SK-N-SH (cell line): ENCODE measurements at regions not wholly inside any gene's neighbourhood (a gene's known extent, or its start where the extent isn't known, plus 50 kb on each side); places are given as distances from the start of the nearest gene placed in this dataset.

Experiments used
- CTCF ChIA-PET: fragments of 300-600, 350-600 bp; formaldehyde crosslinking; extraction: SDS; loops from one replicate; lab custom pipeline; 2021; lab: Yijun Ruan, JAX
- POLR2A ChIA-PET: fragments of 350-600 bp; sonication (Branson Sonifier 250); formaldehyde crosslinking; extraction: SDS; loops from one replicate; lab custom pipeline; 2020; ENCODE audit warnings: antibody characterized with exemption, inconsistent platforms; lab: Yijun Ruan, JAX
- DNase-seq: peaks from one replicate; pipeline ENCODE4 v3.0.0; 2012
- H2AFZ ChIP-seq: fragments of 200-600 bp; sonication (generic); 2 replicates; pipeline ENCODE4 v1.8.1; 2016; ENCODE audit warnings: antibody characterized with exemption, mild to moderate bottlenecking, low read depth
- H3F3A ChIP-seq: fragments of 200-600 bp; sonication (generic); replicated peaks from 2 replicates; pipeline ENCODE3; 2016; ENCODE audit warnings: antibody characterized with exemption, mild to moderate bottlenecking; ENCODE audit not compliant: insufficient read depth
- H3K27ac ChIP-seq, 2 experiments: fragments of 200-500 bp in 1 of 2; fragments of 200-600 bp in 1 of 2; sonication (Bioruptor generic) in 1 of 2; sonication (generic), shearing (Covaris generic) in 1 of 2; 2 replicates each; pipeline versions ENCODE4 v1.5.1 to v1.6.1; 2014 to 2016; ENCODE audit warnings: low read depth in 2 of 2, inconsistent platforms in 1 of 2, low read length in 1 of 2, mild to moderate bottlenecking in 1 of 2, mixed read lengths in 1 of 2
- H3K27me3 ChIP-seq: fragments of 200-600 bp; sonication (generic), shearing (Covaris generic); 2 replicates; pipeline ENCODE4 v1.6.1; 2016; ENCODE audit warnings: mixed run types; ENCODE audit not compliant: insufficient read depth
- H3K36me3 ChIP-seq, 2 experiments: fragments of 200-500 bp in 1 of 2; fragments of 200-600 bp in 1 of 2; sonication (Bioruptor generic) in 1 of 2; sonication (generic) in 1 of 2; replicated peaks in 1 of 2; 2 replicates each; pipeline versions ENCODE3 to v1.5.1; 2014 to 2016; ENCODE audit warnings: low read length in 1 of 2, mild to moderate bottlenecking in 1 of 2; ENCODE audit not compliant: insufficient read depth in 2 of 2, control insufficient read depth in 1 of 2
- H3K4me1 ChIP-seq, 2 experiments: fragments of 200-500 bp in 1 of 2; fragments of 200-600 bp in 1 of 2; sonication (Bioruptor generic) in 1 of 2; sonication (generic), shearing (Covaris generic) in 1 of 2; 2 replicates each; pipeline versions ENCODE4 v1.5.1 to v1.6.1; 2014 to 2016; ENCODE audit warnings: low read depth in 1 of 2, low read length in 1 of 2, mixed run types in 1 of 2; ENCODE audit not compliant: insufficient read depth in 2 of 2, control insufficient read depth in 1 of 2
- H3K4me2 ChIP-seq: fragments of 200-600 bp; sonication (generic), shearing (Covaris generic); 2 replicates; pipeline ENCODE4 v1.6.1; 2017; ENCODE audit warnings: mixed run types
- H3K4me3 ChIP-seq, 2 experiments: fragments of 200-500 bp in 1 of 2; fragments of 200-600 bp in 1 of 2; sonication (Bioruptor generic) in 1 of 2; sonication (generic), shearing (Covaris generic) in 1 of 2; 2 replicates each; pipeline versions ENCODE4 v1.5.1 to v1.8.1; 2014 to 2016; ENCODE audit warnings: low read depth in 2 of 2, inconsistent platforms in 1 of 2, low read length in 1 of 2, mild to moderate bottlenecking in 1 of 2, mixed read lengths in 1 of 2, moderate library complexity in 1 of 2
- H3K79me2 ChIP-seq: fragments of 200-600 bp; sonication (generic); 2 replicates; pipeline ENCODE4 v1.8.1; 2017; ENCODE audit warnings: mild to moderate bottlenecking; ENCODE audit not compliant: insufficient read depth
- H3K9ac ChIP-seq: fragments of 200-600 bp; sonication (generic); 2 replicates; pipeline ENCODE4 v1.6.1; 2017; ENCODE audit warnings: mixed run types
- H3K9me2 ChIP-seq: fragments of 200-600 bp; sonication (generic); 2 replicates; pipeline ENCODE4 v1.6.1; 2017; ENCODE audit warnings: mixed run types
- H3K9me3 ChIP-seq: fragments of 200-600 bp; sonication (generic); 2 replicates; pipeline ENCODE4 v1.6.1; 2017; ENCODE audit warnings: mixed run types, mild to moderate bottlenecking, moderate library complexity
- H4K20me1 ChIP-seq: fragments of 200-600 bp; sonication (generic); 2 replicates; pipeline ENCODE4 v1.6.1; 2017; ENCODE audit warnings: mild to moderate bottlenecking, mixed run types; ENCODE audit not compliant: insufficient read depth
- ELF1 ChIP-seq: IDR thresholded peaks from 2 replicates; pipeline ENCODE4 v1.4.0; 2012
- EZH2phosphoT487 ChIP-seq: fragments of 200-600 bp; sonication (generic); IDR thresholded peaks from 2 replicates; pipeline ENCODE4 v1.6.1; 2017; ENCODE audit warnings: low read depth, mixed run types, mild to moderate bottlenecking, antibody characterized with exemption, moderate library complexity, borderline replicate concordance
- FOSL2 ChIP-seq: IDR thresholded peaks from 2 replicates; pipeline ENCODE4 v1.4.0; 2012; ENCODE audit warnings: low read depth, mild to moderate bottlenecking, moderate library complexity, borderline replicate concordance
- GABPA ChIP-seq: IDR thresholded peaks from 2 replicates; pipeline ENCODE4 v1.4.0; 2012; ENCODE audit warnings: low read depth, mild to moderate bottlenecking
- MXI1 ChIP-seq: IDR thresholded peaks from 2 replicates; pipeline ENCODE4 v1.6.1; 2012; ENCODE audit warnings: mild to moderate bottlenecking, low read depth, low read length, improper control_type of control experiment
- NFIC ChIP-seq: IDR thresholded peaks from 2 replicates; pipeline ENCODE4 v1.4.0; 2012; ENCODE audit warnings: borderline replicate concordance
- NRF1 ChIP-seq: IDR thresholded peaks from 2 replicates; pipeline ENCODE4 v1.6.1; 2012; ENCODE audit warnings: low read depth, mild to moderate bottlenecking, low read length
- POLR2AphosphoS5 ChIP-seq: IDR thresholded peaks from 2 replicates; pipeline ENCODE4 v1.6.1; 2012; ENCODE audit warnings: low read depth, low read length
- RCOR1 ChIP-seq: fragments of 150-350 bp; IDR thresholded peaks from 2 replicates; pipeline ENCODE4 v1.6.1; 2017; ENCODE audit warnings: antibody characterized with exemption, low read length
- REST ChIP-seq: IDR thresholded peaks from 2 replicates; pipeline ENCODE4 v1.6.1; 2012; ENCODE audit warnings: mild to moderate bottlenecking, low read depth, low read length, moderate library complexity
- RXRA ChIP-seq: IDR thresholded peaks from 2 replicates; pipeline ENCODE4 v1.4.0; 2012; ENCODE audit warnings: low read depth, mild to moderate bottlenecking, borderline replicate concordance
- SIN3A ChIP-seq: IDR thresholded peaks from 2 replicates; pipeline ENCODE4 v1.6.1; 2012; ENCODE audit warnings: low read depth, mild to moderate bottlenecking, low read length, moderate library complexity, borderline replicate concordance
- SMC3 ChIP-seq: IDR thresholded peaks from 2 replicates; pipeline ENCODE4 v1.6.1; 2012; ENCODE audit warnings: low read depth, low read length, improper control_type of control experiment
- TCF12 ChIP-seq: IDR thresholded peaks from 2 replicates; pipeline ENCODE4 v1.4.0; 2012
- TEAD4 ChIP-seq: IDR thresholded peaks from 2 replicates; pipeline ENCODE4 v1.4.0; 2012; ENCODE audit warnings: mild to moderate bottlenecking, borderline replicate concordance; ENCODE audit not compliant: insufficient read depth
- YY1 ChIP-seq: IDR thresholded peaks from 2 replicates; pipeline ENCODE4 v1.4.0; 2012; ENCODE audit warnings: low read depth, mild to moderate bottlenecking
- ZBTB33 ChIP-seq: IDR thresholded peaks from 2 replicates; pipeline ENCODE4 v1.4.0; 2012; ENCODE audit warnings: low read depth, borderline replicate concordance
- WGBS: methylation state at CpG from one replicate; pipeline ENCODE4 v1.1.6; 2017; ENCODE audit warnings: low lambda C conversion rate; 5-methylcytosine and 5-hydroxymethylcytosine counted together
- TF ChIP-seq, protein P1 (sequence below): fragments of 150-350 bp; IDR thresholded peaks from 2 replicates; pipeline ENCODE4 v1.6.1; 2017; ENCODE audit warnings: antibody characterized with exemption, low read length, low read depth, borderline replicate concordance
- TF ChIP-seq, protein P2 (sequence below): IDR thresholded peaks from 2 replicates; pipeline ENCODE4; 2012
- TF ChIP-seq, protein P3 (sequence below): IDR thresholded peaks from 2 replicates; pipeline ENCODE4 v1.4.0; 2012; ENCODE audit warnings: low read depth, borderline replicate concordance

DNA sequence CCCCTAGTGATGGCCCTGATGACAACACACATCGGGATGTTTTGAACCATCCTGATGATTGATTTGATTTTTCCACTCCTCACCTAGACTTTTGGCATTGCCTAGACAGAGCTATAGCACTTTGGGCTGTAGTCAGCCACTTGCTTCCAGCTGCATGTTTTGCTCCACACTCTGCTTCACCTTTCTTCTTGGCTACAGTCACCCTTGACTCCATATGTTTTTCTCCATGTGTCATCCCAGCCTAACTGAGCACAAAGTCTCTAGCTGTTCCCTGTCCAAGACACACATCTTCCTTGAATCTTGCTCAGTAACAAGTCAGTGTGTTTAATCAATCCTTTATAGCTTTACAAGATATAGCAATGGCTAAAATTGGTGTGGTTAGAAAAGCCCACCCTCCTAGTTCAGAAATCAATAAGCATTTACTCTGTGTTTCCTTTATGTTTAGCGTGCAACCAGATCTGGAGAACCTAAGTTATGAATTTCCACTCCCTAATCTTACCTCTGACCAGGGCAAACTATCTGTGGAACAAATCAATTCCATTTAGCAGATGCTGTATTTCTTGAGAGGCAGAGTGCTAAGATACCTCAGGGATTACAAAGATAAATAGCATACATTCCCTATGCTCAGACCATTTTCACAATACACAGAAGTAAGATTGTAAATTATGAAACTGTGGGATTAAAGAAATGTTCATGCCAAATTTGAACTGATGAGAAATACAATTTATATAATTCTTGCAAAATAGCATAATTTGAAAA lies 98.4 kb upstream of the LYPLAL1 start:
- WGBS = 91% methylated on average over 2 of the region's 2 CpGs
- H4K20me1 ChIP-seq = no peaks in the 10 kb centered on the region
- H3K79me2 ChIP-seq = no peaks in the 10 kb centered on the region
- CTCF ChIA-PET = no interaction called here
- POLR2A ChIA-PET = no interaction called here
- H3K4me2 ChIP-seq = no peak overlapping the region
- no peaks in the 10 kb centered on the region for H3K9me3 ChIP-seq
- no peak overlapping the region for H3K27ac ChIP-seq
- H3K9ac ChIP-seq = no peak overlapping the region
- H2AFZ ChIP-seq = no peak overlapping the region
- no peaks in the 10 kb centered on the region for H3K9me2 ChIP-seq
- no peaks in the 10 kb centered on the region for H3F3A ChIP-seq
- no peak for TF ChIP-seq ZBTB33
- no peak for TF ChIP-seq YY1
- no peak for TF ChIP-seq TCF12
- no peak for TF ChIP-seq POLR2AphosphoS5
- TF ChIP-seq MXI1 = no peak
- TF ChIP-seq ELF1 = no peak
- TF ChIP-seq NRF1 = no peak
- TF ChIP-seq FOSL2 = no peak
- TF ChIP-seq, protein P1, sequence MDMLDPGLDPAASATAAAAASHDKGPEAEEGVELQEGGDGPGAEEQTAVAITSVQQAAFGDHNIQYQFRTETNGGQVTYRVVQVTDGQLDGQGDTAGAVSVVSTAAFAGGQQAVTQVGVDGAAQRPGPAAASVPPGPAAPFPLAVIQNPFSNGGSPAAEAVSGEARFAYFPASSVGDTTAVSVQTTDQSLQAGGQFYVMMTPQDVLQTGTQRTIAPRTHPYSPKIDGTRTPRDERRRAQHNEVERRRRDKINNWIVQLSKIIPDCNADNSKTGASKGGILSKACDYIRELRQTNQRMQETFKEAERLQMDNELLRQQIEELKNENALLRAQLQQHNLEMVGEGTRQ = no peak
- no peak for TF ChIP-seq TEAD4
- TF ChIP-seq EZH2phosphoT487 = no peak
- no peak for TF ChIP-seq RXRA
- TF ChIP-seq, protein P2, sequence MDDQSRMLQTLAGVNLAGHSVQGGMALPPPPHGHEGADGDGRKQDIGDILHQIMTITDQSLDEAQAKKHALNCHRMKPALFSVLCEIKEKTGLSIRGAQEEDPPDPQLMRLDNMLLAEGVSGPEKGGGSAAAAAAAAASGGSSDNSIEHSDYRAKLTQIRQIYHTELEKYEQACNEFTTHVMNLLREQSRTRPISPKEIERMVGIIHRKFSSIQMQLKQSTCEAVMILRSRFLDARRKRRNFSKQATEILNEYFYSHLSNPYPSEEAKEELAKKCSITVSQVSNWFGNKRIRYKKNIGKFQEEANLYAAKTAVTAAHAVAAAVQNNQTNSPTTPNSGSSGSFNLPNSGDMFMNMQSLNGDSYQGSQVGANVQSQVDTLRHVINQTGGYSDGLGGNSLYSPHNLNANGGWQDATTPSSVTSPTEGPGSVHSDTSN = no peak
- TF ChIP-seq, protein P3, sequence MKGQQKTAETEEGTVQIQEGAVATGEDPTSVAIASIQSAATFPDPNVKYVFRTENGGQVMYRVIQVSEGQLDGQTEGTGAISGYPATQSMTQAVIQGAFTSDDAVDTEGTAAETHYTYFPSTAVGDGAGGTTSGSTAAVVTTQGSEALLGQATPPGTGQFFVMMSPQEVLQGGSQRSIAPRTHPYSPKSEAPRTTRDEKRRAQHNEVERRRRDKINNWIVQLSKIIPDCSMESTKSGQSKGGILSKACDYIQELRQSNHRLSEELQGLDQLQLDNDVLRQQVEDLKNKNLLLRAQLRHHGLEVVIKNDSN = no peak
- TF ChIP-seq SIN3A = no peak
- TF ChIP-seq SMC3 = no peak
- TF ChIP-seq GABPA = no peak
- no peak for TF ChIP-seq RCOR1
- TF ChIP-seq REST = no peak
- TF ChIP-seq NFIC = no peak
- no peaks in the 10 kb centered on the region for H3K36me3 ChIP-seq
- DNase-seq = no peak
- H3K27me3 ChIP-seq = no peaks in the 10 kb centered on the region
- H3K4me3 ChIP-seq = no peak overlapping the region
- H3K4me1 ChIP-seq = no peaks in the 10 kb centered on the region; a peak in 1 of 4 replicates
